ENCODE measurements at regions not wholly inside any gene's neighbourhood (a gene's known extent, or its start where the extent isn't known, plus 50 kb on each side); places are given as distances from the start of the nearest gene placed in this dataset.

DNA sequence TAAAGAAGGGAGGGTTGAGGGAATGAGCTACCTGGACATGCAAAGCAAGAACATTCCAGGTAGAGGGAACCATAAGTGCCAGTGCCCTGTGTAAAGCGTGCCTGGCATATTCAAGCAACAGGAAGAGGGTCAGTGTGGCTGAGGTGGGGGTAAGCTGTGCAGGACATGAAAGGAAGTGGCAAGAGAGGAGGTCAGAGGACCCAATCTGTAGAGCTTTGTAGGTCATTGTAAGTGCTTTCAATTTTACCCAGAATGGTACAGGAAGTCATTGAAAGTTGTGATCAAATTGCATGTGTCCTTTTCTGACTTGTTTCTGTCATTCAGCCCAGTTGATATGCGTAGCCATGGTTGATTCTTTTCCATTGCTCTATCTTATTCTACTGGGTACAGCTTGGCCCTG lies 156.6 kb downstream of the NOC3L start (continued):
- TF ChIP-seq, protein P1, sequence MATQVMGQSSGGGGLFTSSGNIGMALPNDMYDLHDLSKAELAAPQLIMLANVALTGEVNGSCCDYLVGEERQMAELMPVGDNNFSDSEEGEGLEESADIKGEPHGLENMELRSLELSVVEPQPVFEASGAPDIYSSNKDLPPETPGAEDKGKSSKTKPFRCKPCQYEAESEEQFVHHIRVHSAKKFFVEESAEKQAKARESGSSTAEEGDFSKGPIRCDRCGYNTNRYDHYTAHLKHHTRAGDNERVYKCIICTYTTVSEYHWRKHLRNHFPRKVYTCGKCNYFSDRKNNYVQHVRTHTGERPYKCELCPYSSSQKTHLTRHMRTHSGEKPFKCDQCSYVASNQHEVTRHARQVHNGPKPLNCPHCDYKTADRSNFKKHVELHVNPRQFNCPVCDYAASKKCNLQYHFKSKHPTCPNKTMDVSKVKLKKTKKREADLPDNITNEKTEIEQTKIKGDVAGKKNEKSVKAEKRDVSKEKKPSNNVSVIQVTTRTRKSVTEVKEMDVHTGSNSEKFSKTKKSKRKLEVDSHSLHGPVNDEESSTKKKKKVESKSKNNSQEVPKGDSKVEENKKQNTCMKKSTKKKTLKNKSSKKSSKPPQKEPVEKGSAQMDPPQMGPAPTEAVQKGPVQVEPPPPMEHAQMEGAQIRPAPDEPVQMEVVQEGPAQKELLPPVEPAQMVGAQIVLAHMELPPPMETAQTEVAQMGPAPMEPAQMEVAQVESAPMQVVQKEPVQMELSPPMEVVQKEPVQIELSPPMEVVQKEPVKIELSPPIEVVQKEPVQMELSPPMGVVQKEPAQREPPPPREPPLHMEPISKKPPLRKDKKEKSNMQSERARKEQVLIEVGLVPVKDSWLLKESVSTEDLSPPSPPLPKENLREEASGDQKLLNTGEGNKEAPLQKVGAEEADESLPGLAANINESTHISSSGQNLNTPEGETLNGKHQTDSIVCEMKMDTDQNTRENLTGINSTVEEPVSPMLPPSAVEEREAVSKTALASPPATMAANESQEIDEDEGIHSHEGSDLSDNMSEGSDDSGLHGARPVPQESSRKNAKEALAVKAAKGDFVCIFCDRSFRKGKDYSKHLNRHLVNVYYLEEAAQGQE (IDR thresholded peaks at IDR 0.05; ENCODE audit: low read depth): no peak
- TF ChIP-seq TCF7L2 (IDR thresholded peaks at IDR 0.05; ENCODE audit: borderline replicate concordance, extremely low read depth, insufficient read depth, insufficient read length): no peak
- no peak for TF ChIP-seq FOSL1 (IDR thresholded peaks at IDR 0.05; ENCODE audit: low read depth)

GRCh38 chr10:94208315-94208714 lies 154.4 kb downstream of the NOC3L start:
- no TSS peak for BruUV-seq (replicated peaks)
- Histone ChIP-seq H3K9me2 (ENCODE audit: insufficient read depth) (no peaks in the 10 kb centered on the region), H3K9me3 (ENCODE audit: control insufficient read depth in 1 of 2, insufficient read depth in 1 of 2, low read depth in 1 of 2, low read length in 2 of 2) (no peaks in the 10 kb centered on the region), H3K4me2 (ENCODE audit: low read length) (no peak overlapping the region), H3K79me2 (ENCODE audit: insufficient read depth, low read length) (no peaks in the 10 kb centered on the region), H3K4me3 (replicated peaks in 1 of 2; ENCODE audit: low read depth in 1 of 2, low read length in 2 of 2) (no peak overlapping the region), H3K4me1 (ENCODE audit: control insufficient read depth in 1 of 2, insufficient read depth in 2 of 2, low read length in 2 of 2) (peaks cover 0 to 4% of the 10 kb centered on the region in 2 experiments; a peak in 1 of 4 replicates), H3K36me3 (ENCODE audit: control insufficient read depth in 1 of 2, insufficient read depth in 2 of 2, low read length in 2 of 2) (no peaks in the 10 kb centered on the region), H4K20me1 (ENCODE audit: insufficient read depth) (no peaks in the 10 kb centered on the region), H2AFZ (ENCODE audit: low read depth, low read length, poor library complexity, severe bottlenecking) (no peak overlapping the region), H3K9ac (ENCODE audit: low read length) (no peak overlapping the region), H3K27me3 (ENCODE audit: insufficient read depth, low read length) (no peaks in the 10 kb centered on the region), H3K27ac (ENCODE audit: low read depth, low read length) (no peak overlapping the region)
- ChIA-PET CTCF (no interaction called here), RAD21 (ENCODE audit: low non-redundant PET in 1 of 2, low total read pairs in 2 of 2, uncharacterized antibody in 2 of 2, unreplicated experiment in 2 of 2) (no interaction called here), POLR2A (no interaction called here)
- intact Hi-C loops (cut with micrococcal nuclease): no loop called here
- no peak for DNase-seq (ENCODE audit: low read depth, low spot score)
- TF ChIP-seq EZH2 (IDR thresholded peaks at IDR 0.05): no peak
- TF ChIP-seq CTCF (IDR thresholded peaks at IDR 0.05 in 2 of 3, conservative IDR thresholded peaks at IDR 0.05 in 1 of 3; ENCODE audit: borderline replicate concordance in 1 of 3, insufficient read depth in 1 of 3, low read depth in 2 of 3, low read length in 2 of 3): no peak
- TF ChIP-seq RAD21 (IDR thresholded peaks at IDR 0.05; ENCODE audit: low read depth): no peak
- TF ChIP-seq ZNF274 (IDR thresholded peaks at IDR 0.05; ENCODE audit: low read depth, low read length): no peak
- TF ChIP-seq, protein P2, sequence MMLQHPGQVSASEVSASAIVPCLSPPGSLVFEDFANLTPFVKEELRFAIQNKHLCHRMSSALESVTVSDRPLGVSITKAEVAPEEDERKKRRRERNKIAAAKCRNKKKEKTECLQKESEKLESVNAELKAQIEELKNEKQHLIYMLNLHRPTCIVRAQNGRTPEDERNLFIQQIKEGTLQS (IDR thresholded peaks at IDR 0.05): no peak
- no peak for TF ChIP-seq POLR2A (IDR thresholded peaks at IDR 0.05; ENCODE audit: borderline replicate concordance, extremely low read depth, insufficient read depth, insufficient read length)
- TF ChIP-seq, protein P3, sequence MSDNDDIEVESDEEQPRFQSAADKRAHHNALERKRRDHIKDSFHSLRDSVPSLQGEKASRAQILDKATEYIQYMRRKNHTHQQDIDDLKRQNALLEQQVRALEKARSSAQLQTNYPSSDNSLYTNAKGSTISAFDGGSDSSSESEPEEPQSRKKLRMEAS (IDR thresholded peaks at IDR 0.05): no peak
- TF ChIP-seq YY1 (IDR thresholded peaks at IDR 0.05; ENCODE audit: extremely low read depth, insufficient replicate concordance, low read depth, low read length): no peak
- ATAC-seq: no peak
